ENCODE measurements at regions not wholly inside any gene's neighbourhood (a gene's known extent, or its start where the extent isn't known, plus 50 kb on each side); places are given as distances from the start of the nearest gene placed in this dataset.

GRCh38 chr14:61953602-61954001 lies 191.4 kb downstream of the SNAPC1 start:
- DNase-seq = no peak

- no peak for DNase-seq
Observed at GRCh38 chr14:61954306-61954705, 192.1 kb downstream of the SNAPC1 start.

GRCh38 chr14:61956517-61956916 lies 194.3 kb downstream of the SNAPC1 start:
- DNase-seq = no peak

GRCh38 chr14:61959348-61959747 lies 197.1 kb downstream of the SNAPC1 start:
- no peak for DNase-seq

GRCh38 chr14:61961369-61961768 lies 199.1 kb downstream of the SNAPC1 start:
- DNase-seq = no peak

GRCh38 chr14:61963926-61964325 lies 201.7 kb downstream of the SNAPC1 start:
- DNase-seq = no peak

- DNase-seq = no peak
Observed at GRCh38 chr14:61965030-61965745, 203.0 kb downstream of the SNAPC1 start.

- no peak for DNase-seq
Observed at GRCh38 chr14:61968207-61968606, 206.0 kb downstream of the SNAPC1 start.

- no peak for DNase-seq
Observed at GRCh38 chr14:61972711-61973110, 210.5 kb downstream of the SNAPC1 start.

- DNase-seq = no peak
Observed at GRCh38 chr14:61973981-61974380, 211.8 kb downstream of the SNAPC1 start.

- no peak for DNase-seq
Observed at GRCh38 chr14:61977217-61977616, 215.0 kb downstream of the SNAPC1 start.

- no peak for DNase-seq
Observed at GRCh38 chr14:61988240-61988639, 226.0 kb downstream of the SNAPC1 start.

- no peak for DNase-seq
Observed at GRCh38 chr14:61992139-61992538, 229.9 kb downstream of the SNAPC1 start.

- no peak for DNase-seq
Observed at GRCh38 chr14:61992926-61993325, 230.7 kb downstream of the SNAPC1 start.

- DNase-seq = no peak
Observed at GRCh38 chr14:61994589-61994988, 232.4 kb downstream of the SNAPC1 start.

GRCh38 chr14:61996753-61997152 lies 234.5 kb downstream of the SNAPC1 start:
- DNase-seq = no peak

- DNase-seq = no peak
Observed at GRCh38 chr14:61997161-61997560, 234.9 kb downstream of the SNAPC1 start.

GRCh38 chr14:62001963-62002362 lies 239.7 kb downstream of the SNAPC1 start:
- DNase-seq = no peak

GRCh38 chr14:62002642-62003041 lies 240.4 kb downstream of the SNAPC1 start:
- no peak for DNase-seq

- no peak for DNase-seq
Observed at GRCh38 chr14:62003701-62004100, 241.5 kb downstream of the SNAPC1 start.

GRCh38 chr14:62006116-62006731 lies 244.0 kb downstream of the SNAPC1 start:
- DNase-seq = no peak

GRCh38 chr14:62015243-62015642 lies 253.0 kb downstream of the SNAPC1 start:
- no peak for DNase-seq

GRCh38 chr14:62015945-62016344 lies 253.7 kb downstream of the SNAPC1 start:
- no peak for DNase-seq

GRCh38 chr14:62017651-62018230 lies 255.5 kb downstream of the SNAPC1 start:
- DNase-seq = no peak

All from COR-L47 (cell line).